ENCODE measurements at regions not wholly inside any gene's neighbourhood (a gene's known extent, or its start where the extent isn't known, plus 50 kb on each side); places are given as distances from the start of the nearest gene placed in this dataset.

GRCh38 chr14:34228650-34228976 is 233.4 kb downstream of the SPTSSA start:
- in situ Hi-C loops (cut with MboI; ENCODE audit: low pct_unique_long_range_greater_than_20kb, low sequenced_read_pairs, unreplicated experiment), result loop anchor here (25.0 kb wide), 1 partner anchor 391 kb away; no protein-coding TSS in a partner anchor
- DNase-seq (ENCODE audit: low spot score), result no peak
- TF ChIP-seq CTCF (IDR thresholded peaks at IDR 0.05; ENCODE audit: extremely low read depth, insufficient read depth, missing control alignments), result no peak

- DNase-seq (ENCODE audit: low spot score), result peak; percentile 63
- in situ Hi-C loops (cut with MboI; ENCODE audit: low pct_unique_long_range_greater_than_20kb, low sequenced_read_pairs, unreplicated experiment), result loop anchor here (25.0 kb wide), 1 partner anchor 391 kb away; no protein-coding TSS in a partner anchor
- peak; percentile 80 for TF ChIP-seq CTCF (IDR thresholded peaks at IDR 0.05; ENCODE audit: extremely low read depth, insufficient read depth, missing control alignments)
Observed at GRCh38 chr14:34227834-34228649, 234.0 kb downstream of the SPTSSA start.

DNA sequence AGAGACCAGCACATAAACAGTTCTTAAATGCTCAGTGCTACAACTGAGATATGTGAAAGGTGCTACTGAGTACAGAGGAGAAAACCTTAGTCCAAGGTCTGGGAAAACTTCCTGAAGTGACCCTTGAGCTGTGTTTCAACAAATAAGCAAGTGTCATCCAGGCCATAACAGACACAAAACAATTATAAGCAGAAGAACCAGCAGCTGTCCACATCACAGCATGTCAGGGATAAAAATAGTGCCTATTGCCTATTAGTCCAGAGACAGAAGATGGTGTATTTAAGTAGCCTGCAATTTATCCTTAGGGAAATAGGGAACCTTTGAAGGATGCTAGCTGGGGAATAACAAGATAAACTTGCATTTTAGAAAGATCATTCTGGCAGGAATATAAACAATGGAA is 237.8 kb downstream of the SPTSSA start:
- in situ Hi-C loops (cut with MboI; ENCODE audit: low pct_unique_long_range_greater_than_20kb, low sequenced_read_pairs, unreplicated experiment), result no loop called here
- no peak for DNase-seq (ENCODE audit: low spot score)
- TF ChIP-seq CTCF (IDR thresholded peaks at IDR 0.05; ENCODE audit: extremely low read depth, insufficient read depth, missing control alignments), result no peak

DNA sequence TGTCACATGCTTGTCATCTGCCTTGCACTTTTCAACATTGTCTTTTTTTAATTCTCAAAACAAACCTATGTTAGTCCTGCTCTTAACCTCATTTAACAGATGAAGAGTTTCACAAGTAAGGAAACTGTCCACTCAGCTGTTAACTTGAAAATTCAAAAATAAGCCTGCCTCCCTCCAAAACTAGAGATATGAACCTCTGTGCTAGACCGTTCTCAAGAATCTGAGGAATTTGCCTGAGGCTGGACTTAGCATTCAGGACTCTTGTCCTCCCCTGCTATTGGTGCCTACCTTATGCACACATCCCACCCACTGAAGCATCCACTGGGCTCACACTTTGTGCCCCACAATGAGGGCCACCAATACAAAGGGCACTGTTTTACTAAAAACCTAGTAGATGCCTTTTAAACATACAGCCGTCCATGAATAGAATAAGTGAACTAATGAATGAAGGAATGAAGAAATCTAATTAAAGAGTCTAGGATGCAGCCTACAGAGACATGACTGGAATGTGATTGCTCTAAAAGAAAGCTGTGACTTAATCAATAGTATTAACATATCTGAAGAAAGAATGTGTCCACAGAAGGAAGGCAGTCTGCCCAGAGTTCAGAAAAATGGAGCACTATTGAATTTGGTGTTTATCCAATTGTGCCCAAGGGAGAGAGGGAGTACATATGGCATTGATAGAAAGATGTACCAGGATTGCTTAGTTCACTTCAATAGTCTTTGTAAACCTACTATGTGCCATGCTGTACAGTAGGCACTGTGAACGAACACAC is 238.5 kb downstream of the SPTSSA start:
- no peak for DNase-seq (ENCODE audit: low spot score)
- in situ Hi-C loops (cut with MboI; ENCODE audit: low pct_unique_long_range_greater_than_20kb, low sequenced_read_pairs, unreplicated experiment), result no loop called here
- TF ChIP-seq CTCF (IDR thresholded peaks at IDR 0.05; ENCODE audit: extremely low read depth, insufficient read depth, missing control alignments), result no peak

DNA sequence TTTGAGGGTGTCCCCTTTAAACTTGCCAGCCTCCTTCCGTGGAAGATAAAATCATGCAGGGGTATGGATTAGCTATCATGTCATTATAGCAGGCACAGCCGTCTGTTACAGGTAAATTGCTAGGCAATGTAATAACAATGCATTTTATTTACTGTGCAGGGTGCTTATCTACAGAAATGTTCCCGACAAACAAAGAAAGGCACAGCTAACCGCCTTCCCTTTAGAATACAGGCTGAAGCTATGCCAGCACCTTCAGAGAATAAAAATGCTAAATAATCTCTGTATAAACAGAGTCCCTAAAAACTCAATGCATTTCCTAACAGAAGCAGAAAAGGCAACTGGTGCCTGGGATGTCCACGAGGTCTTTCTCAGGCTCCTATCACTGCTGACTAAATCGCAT is 239.2 kb downstream of the SPTSSA start:
- no peak for DNase-seq (ENCODE audit: low spot score)
- no peak for TF ChIP-seq CTCF (IDR thresholded peaks at IDR 0.05; ENCODE audit: extremely low read depth, insufficient read depth, missing control alignments)

DNA sequence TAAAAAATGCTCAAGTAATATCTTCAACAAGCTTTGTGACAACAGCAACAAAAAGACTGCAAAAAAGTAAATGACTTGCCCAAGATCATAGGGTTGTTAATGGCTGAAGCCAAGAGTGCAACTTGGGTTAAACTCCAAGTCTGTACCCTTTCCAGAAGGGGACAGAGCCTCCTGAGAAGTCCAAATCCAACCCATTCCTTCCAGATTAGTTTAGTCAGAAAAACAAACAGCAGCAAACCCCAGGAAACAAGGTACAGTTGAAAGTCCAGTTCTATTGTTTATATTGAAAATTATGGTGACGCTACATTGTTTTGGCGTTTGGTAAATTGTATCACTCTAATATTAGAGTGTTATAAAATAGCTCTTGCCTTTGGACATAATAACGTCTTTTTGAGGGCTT is 239.9 kb downstream of the SPTSSA start:
- DNase-seq (ENCODE audit: low spot score), result no peak
- no peak for TF ChIP-seq CTCF (IDR thresholded peaks at IDR 0.05; ENCODE audit: extremely low read depth, insufficient read depth, missing control alignments)
- in situ Hi-C loops (cut with MboI; ENCODE audit: low pct_unique_long_range_greater_than_20kb, low sequenced_read_pairs, unreplicated experiment), result no loop called here

More for the DNA sequence above, 239.2 kb downstream of the SPTSSA start:
- in situ Hi-C loops (cut with MboI; ENCODE audit: low pct_unique_long_range_greater_than_20kb, low sequenced_read_pairs, unreplicated experiment), result no loop called here
